Stomach (tissue), 4 donors: ENCODE measurements at regions not wholly inside any gene's neighbourhood (a gene's known extent, or its start where the extent isn't known, plus 50 kb on each side); places are given as distances from the start of the nearest gene placed in this dataset.

Experiments used
- POLR2A ChIP-seq, 4 donors: fragments of 450-650 bp; IDR thresholded peaks; one replicate each; pipeline ENCODE4 v1.6.1; 2016; ENCODE audit warnings: antibody characterized with exemption in 4 of 4, control low read depth in 2 of 4, mild to moderate bottlenecking in 1 of 4, moderate library complexity in 1 of 4
- POLR2AphosphoS5 ChIP-seq, 3 donors: sonication (generic); formaldehyde crosslinking; IDR thresholded peaks; one replicate each; pipeline ENCODE4 v1.6.1; 2016; ENCODE audit warnings: antibody characterized with exemption in 3 of 3
- TF ChIP-seq, protein P1 (sequence below), 7 experiments: fragments of 450-650 bp in 4 of 7; fragments of 200-600 bp in 3 of 7; sonication (generic) in 3 of 7; IDR thresholded peaks; one replicate each; pipeline ENCODE4 v1.5.1; 2016 to 2019; ENCODE audit warnings: antibody characterized with exemption in 7 of 7, control low read depth in 2 of 7, mild to moderate bottlenecking in 1 of 7

DNA sequence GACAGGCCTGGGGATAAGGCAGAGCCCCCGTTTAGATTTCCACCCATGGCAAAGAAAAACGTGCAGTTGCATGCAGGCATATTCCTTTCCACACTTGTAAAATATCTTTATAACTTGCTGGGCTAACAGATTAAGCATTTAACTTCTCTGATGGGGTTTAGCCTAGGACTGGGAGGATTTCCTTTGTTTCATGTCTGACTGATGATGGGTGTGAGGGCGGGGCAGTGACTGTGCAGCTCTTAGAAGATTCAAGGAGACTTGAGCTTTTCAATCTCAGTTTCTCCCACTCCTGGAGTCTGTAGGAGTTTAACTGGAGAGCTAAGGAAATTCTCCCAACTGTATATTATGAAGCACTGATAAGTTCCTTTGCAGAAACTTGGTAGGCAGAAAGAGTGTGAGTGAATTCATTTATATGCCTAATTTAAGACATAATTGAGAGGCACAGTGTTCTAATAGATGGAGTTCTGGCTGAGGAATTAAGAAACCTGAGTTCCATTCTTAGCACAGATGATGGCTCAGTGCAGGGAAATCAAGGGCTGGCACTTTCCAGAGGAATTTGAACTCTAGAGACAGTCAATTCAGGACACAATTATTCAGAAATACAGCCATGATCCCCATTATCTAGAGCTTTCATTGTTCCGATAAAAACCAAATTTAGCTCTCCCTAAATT lies 214.6 kb upstream of the CNR1 start:
- TF ChIP-seq, protein P1, sequence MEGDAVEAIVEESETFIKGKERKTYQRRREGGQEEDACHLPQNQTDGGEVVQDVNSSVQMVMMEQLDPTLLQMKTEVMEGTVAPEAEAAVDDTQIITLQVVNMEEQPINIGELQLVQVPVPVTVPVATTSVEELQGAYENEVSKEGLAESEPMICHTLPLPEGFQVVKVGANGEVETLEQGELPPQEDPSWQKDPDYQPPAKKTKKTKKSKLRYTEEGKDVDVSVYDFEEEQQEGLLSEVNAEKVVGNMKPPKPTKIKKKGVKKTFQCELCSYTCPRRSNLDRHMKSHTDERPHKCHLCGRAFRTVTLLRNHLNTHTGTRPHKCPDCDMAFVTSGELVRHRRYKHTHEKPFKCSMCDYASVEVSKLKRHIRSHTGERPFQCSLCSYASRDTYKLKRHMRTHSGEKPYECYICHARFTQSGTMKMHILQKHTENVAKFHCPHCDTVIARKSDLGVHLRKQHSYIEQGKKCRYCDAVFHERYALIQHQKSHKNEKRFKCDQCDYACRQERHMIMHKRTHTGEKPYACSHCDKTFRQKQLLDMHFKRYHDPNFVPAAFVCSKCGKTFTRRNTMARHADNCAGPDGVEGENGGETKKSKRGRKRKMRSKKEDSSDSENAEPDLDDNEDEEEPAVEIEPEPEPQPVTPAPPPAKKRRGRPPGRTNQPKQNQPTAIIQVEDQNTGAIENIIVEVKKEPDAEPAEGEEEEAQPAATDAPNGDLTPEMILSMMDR (IDR thresholded peaks at IDR 0.05) = no peak
- TF ChIP-seq POLR2A (IDR thresholded peaks at IDR 0.05) (no peak), POLR2AphosphoS5 (IDR thresholded peaks at IDR 0.05) (no peak)
